Parathyroid adenoma (tissue), 2 donors: ENCODE measurements at regions not wholly inside any gene's neighbourhood (a gene's known extent, or its start where the extent isn't known, plus 50 kb on each side); places are given as distances from the start of the nearest gene placed in this dataset.

Experiments used
- H2AFZ ChIP-seq: fragments of 300-600 bp; sonication (generic); one replicate; pipeline ENCODE4 v1.7.0; 2017; ENCODE audit warnings: antibody characterized with exemption, mild to moderate bottlenecking
- H3K27ac ChIP-seq: fragments of 300-600 bp; sonication (generic); one replicate; pipeline ENCODE4 v1.7.0; 2017
- H3K27me3 ChIP-seq: fragments of 300-600 bp; sonication (generic); one replicate; pipeline ENCODE4 v1.7.0; 2017; ENCODE audit warnings: low read length; ENCODE audit not compliant: control insufficient read depth, insufficient read depth
- H3K36me3 ChIP-seq: fragments of 300-600 bp; sonication (generic); one replicate; pipeline ENCODE4 v1.7.0; 2017; ENCODE audit warnings: low read length; ENCODE audit not compliant: control insufficient read depth, insufficient read depth
- H3K4me1 ChIP-seq: fragments of 300-600 bp; sonication (generic); one replicate; pipeline ENCODE4 v1.7.0; 2017; ENCODE audit warnings: control low read depth
- H3K4me2 ChIP-seq: fragments of 300-600 bp; sonication (generic); one replicate; pipeline ENCODE4 v1.7.0; 2017; ENCODE audit warnings: low read length
- H3K4me3 ChIP-seq: fragments of 300-600 bp; sonication (generic); one replicate; pipeline ENCODE4 v1.7.0; 2017; ENCODE audit warnings: low read depth, low read length
- H3K79me2 ChIP-seq: fragments of 300-600 bp; sonication (generic); one replicate; pipeline ENCODE4 v1.7.0; 2017; ENCODE audit warnings: control low read depth
- H3K9ac ChIP-seq: fragments of 300-600 bp; sonication (generic); one replicate; pipeline ENCODE4 v1.7.0; 2017; ENCODE audit warnings: mild to moderate bottlenecking
- H3K9me3 ChIP-seq: fragments of 300-600 bp; sonication (generic); one replicate; pipeline ENCODE4 v1.7.0; 2017; ENCODE audit warnings: low read length; ENCODE audit not compliant: control insufficient read depth
- CTCF ChIP-seq: fragments of 300-600 bp; sonication (generic); IDR thresholded peaks from one replicate; pipeline ENCODE4 v1.7.0; 2017; ENCODE audit warnings: antibody characterized with exemption, mild to moderate bottlenecking
- donor health status: primary hyperparathyroidism.

- no peak for TF ChIP-seq CTCF
- Histone ChIP-seq H3K27ac (peak overlapping the region; percentile 74), H2AFZ (peak overlapping the region; percentile 59), H3K9ac (no peak overlapping the region), H3K4me1 (peaks cover 70% of the 10 kb centered on the region), H3K27me3 (no peaks in the 10 kb centered on the region), H3K4me2 (peak overlapping the region; percentile 24), H3K36me3 (peaks cover 3% of the 10 kb centered on the region), H3K4me3 (no peak overlapping the region), H3K9me3 (no peaks in the 10 kb centered on the region), H3K79me2 (no peaks in the 10 kb centered on the region)
Measured at GRCh38 chr6:139977887-139978332, 603.5 kb upstream of the CITED2 start.

- Histone ChIP-seq H3K27ac (peak overlapping the region; percentile 92), H3K4me1 (peaks cover 37% of the 10 kb centered on the region), H3K79me2 (no peaks in the 10 kb centered on the region), H3K9ac (no peak overlapping the region), H3K9me3 (no peaks in the 10 kb centered on the region), H3K4me3 (peak overlapping the region; percentile 48), H3K36me3 (peaks cover 3% of the 10 kb centered on the region), H3K4me2 (peak overlapping the region; percentile 64), H3K27me3 (no peaks in the 10 kb centered on the region), H2AFZ (peak overlapping the region; percentile 31)
- no peak for TF ChIP-seq CTCF
Measured at GRCh38 chr6:139973669-139974344, 599.4 kb upstream of the CITED2 start.

DNA sequence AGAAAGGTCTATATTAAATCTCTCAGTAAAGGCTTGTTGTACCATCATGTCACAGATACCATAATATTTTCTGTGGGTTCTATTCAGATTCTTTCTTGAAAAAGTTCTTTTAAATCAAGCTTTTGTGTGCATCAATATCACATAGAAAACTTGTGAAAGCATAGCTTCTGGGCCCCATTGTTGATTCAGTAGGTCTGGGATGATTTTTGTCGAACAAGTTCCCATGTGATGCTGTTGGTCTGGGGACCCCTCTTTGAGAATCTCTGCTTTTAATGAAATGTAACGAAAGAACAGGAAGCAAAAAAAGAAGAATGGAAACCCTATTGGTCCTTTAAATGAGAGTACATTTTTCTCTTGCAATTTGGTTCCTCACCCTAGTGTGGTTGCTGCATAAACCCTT, 597.7 kb upstream of the CITED2 start:
- Histone ChIP-seq H3K36me3 (peaks cover 1% of the 10 kb centered on the region), H3K27me3 (no peaks in the 10 kb centered on the region), H3K9me3 (no peaks in the 10 kb centered on the region), H3K4me3 (no peak overlapping the region), H3K4me2 (no peak overlapping the region), H3K27ac (no peak overlapping the region), H3K9ac (no peak overlapping the region), H2AFZ (no peak overlapping the region), H3K4me1 (peaks cover 25% of the 10 kb centered on the region), H3K79me2 (no peaks in the 10 kb centered on the region)
- TF ChIP-seq CTCF: no peak

DNA sequence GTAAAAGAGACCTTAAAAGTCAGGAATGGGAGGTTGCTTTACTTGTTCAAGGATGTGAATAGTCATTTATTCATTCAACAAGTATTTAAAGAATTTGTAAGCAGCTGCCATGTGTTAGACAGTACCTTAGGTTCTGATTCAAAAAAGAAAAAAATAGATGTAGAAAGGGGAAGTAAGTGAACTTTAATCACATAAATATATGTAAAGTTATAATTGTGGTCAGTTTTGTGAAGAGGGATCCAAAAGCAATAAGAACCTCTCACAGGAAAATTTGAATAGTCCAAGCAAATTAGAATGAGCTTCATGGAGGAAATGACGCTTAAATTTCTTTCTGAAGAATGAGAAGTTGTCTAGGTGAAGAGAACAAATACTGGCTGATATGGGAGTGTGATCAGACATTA, 596.1 kb upstream of the CITED2 start:
- no peak for TF ChIP-seq CTCF
- Histone ChIP-seq H3K4me3 (no peak overlapping the region), H3K27ac (no peak overlapping the region), H3K79me2 (no peaks in the 10 kb centered on the region), H3K4me1 (peaks cover 28% of the 10 kb centered on the region), H2AFZ (no peak overlapping the region), H3K9ac (no peak overlapping the region), H3K4me2 (no peak overlapping the region), H3K9me3 (no peaks in the 10 kb centered on the region), H3K36me3 (no peaks in the 10 kb centered on the region), H3K27me3 (no peaks in the 10 kb centered on the region)

DNA sequence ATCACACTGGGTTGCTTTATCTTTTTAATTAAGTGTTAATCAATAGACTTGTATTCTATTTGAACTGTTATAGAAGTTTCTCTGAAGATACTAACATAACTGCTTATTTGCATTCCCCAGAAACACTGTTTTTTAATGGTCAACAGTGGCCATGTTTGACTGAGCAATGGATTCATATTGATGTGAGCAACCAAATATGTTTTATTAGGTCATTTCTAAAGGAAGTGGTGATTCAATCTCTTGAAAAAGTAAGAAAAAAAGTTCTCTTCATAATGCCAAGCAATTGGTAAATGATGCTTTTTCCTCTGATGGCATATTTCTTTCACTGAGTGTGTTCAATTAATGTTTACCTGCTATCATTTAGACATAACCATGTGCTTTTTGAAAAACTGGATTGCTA, 593.0 kb upstream of the CITED2 start:
- no peaks in the 10 kb centered on the region for H3K27me3 ChIP-seq
- TF ChIP-seq CTCF: no peak
- no peaks in the 10 kb centered on the region for H3K79me2 ChIP-seq
- peaks cover 34% of the 10 kb centered on the region for H3K4me1 ChIP-seq
- H2AFZ ChIP-seq: peak overlapping the region; percentile 0
- H3K36me3 ChIP-seq: no peaks in the 10 kb centered on the region
- no peaks in the 10 kb centered on the region for H3K9me3 ChIP-seq
- H3K4me3 ChIP-seq: no peak overlapping the region
- no peak overlapping the region for H3K4me2 ChIP-seq
- no peak overlapping the region for H3K9ac ChIP-seq
- no peak overlapping the region for H3K27ac ChIP-seq
